DND-41 (cell line): ENCODE measurements at regions not wholly inside any gene's neighbourhood (a gene's known extent, or its start where the extent isn't known, plus 50 kb on each side); places are given as distances from the start of the nearest gene placed in this dataset.

Source experiments
- EZH2 ChIP-seq: IDR thresholded peaks from 3 replicates; pipeline ENCODE4 v1.6.1; 2012; ENCODE audit warnings: borderline replicate concordance, low read depth, mild to moderate bottlenecking, moderate library complexity, low read length, inconsistent platforms; ENCODE audit not compliant: severe bottlenecking
- TF ChIP-seq, protein P1 (sequence below): IDR thresholded peaks from 2 replicates; pipeline ENCODE4 v1.5.1; 2012; ENCODE audit warnings: borderline replicate concordance, low read length, moderate library complexity, mild to moderate bottlenecking; ENCODE audit not compliant: poor library complexity, severe bottlenecking; ENCODE audit errors: extremely low read depth

DNA sequence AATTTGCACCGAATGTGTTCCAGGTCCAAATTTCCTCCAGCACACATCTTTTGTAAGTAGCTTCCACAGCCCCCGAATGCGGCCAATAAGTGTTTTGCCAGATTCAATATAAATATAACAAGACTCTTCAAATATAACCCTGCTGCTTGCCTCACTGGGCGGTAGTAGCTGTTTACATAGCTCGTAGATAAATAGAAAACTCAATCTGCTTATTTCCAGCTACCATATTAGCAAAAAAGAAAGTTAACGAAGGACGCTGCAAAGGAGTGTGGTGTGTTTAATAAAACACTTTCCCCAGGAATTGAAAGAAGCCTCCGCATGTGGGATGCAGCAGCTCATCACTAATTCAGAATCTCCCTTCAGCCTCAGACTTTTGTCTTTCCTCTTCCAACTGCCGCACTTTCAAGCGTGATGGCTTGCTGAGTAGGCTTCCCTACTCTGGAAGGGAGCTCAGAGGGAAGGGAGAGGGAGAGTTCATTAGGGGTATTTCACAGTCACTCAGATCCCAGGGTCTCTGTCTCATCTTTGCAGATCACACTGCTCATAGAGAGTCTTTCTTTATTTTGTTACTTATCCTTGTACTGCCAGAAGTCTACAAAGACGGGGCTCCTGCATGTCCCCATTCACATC is 367.0 kb downstream of the RND3 start:
- TF ChIP-seq, protein P1, sequence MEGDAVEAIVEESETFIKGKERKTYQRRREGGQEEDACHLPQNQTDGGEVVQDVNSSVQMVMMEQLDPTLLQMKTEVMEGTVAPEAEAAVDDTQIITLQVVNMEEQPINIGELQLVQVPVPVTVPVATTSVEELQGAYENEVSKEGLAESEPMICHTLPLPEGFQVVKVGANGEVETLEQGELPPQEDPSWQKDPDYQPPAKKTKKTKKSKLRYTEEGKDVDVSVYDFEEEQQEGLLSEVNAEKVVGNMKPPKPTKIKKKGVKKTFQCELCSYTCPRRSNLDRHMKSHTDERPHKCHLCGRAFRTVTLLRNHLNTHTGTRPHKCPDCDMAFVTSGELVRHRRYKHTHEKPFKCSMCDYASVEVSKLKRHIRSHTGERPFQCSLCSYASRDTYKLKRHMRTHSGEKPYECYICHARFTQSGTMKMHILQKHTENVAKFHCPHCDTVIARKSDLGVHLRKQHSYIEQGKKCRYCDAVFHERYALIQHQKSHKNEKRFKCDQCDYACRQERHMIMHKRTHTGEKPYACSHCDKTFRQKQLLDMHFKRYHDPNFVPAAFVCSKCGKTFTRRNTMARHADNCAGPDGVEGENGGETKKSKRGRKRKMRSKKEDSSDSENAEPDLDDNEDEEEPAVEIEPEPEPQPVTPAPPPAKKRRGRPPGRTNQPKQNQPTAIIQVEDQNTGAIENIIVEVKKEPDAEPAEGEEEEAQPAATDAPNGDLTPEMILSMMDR = no peak
- no peak for TF ChIP-seq EZH2
